NCI-H748 (cell line): ENCODE measurements at regions not wholly inside any gene's neighbourhood (a gene's known extent, or its start where the extent isn't known, plus 50 kb on each side); places are given as distances from the start of the nearest gene placed in this dataset.

Experiments used
- DNase-seq: peaks from one replicate; lab custom pipeline; 2025; ENCODE audit not compliant: unreplicated experiment; lab: John Stamatoyannopoulos, UW

GRCh38 chr2:156165742-156166141 lies 166.8 kb downstream of the NR4A2 start:
- no peak for DNase-seq

GRCh38 chr2:156164091-156164720 lies 168.3 kb downstream of the NR4A2 start:
- no peak for DNase-seq

GRCh38 chr2:156158808-156159207 lies 173.7 kb downstream of the NR4A2 start:
- no peak for DNase-seq

GRCh38 chr2:156157670-156158069 lies 174.9 kb downstream of the NR4A2 start:
- DNase-seq, result peak; percentile 10

- DNase-seq, result peak; percentile 22
Observed at GRCh38 chr2:156156580-156156979, 175.9 kb downstream of the NR4A2 start.

- DNase-seq, result no peak
Observed at GRCh38 chr2:156155319-156155718, 177.2 kb downstream of the NR4A2 start.

GRCh38 chr2:156151351-156151750 lies 181.2 kb downstream of the NR4A2 start:
- DNase-seq, result no peak

- no peak for DNase-seq
Observed at GRCh38 chr2:156147594-156148330, 184.8 kb downstream of the NR4A2 start.

GRCh38 chr2:156145976-156146375 lies 186.5 kb downstream of the NR4A2 start:
- no peak for DNase-seq

GRCh38 chr2:156145469-156145868 lies 187.1 kb downstream of the NR4A2 start:
- no peak for DNase-seq

- no peak for DNase-seq
Observed at GRCh38 chr2:156136566-156136965, 196.0 kb downstream of the NR4A2 start.

GRCh38 chr2:156134887-156135286 lies 197.6 kb downstream of the NR4A2 start:
- DNase-seq, result no peak

- DNase-seq, result no peak
Observed at GRCh38 chr2:156132941-156133340, 199.6 kb downstream of the NR4A2 start.

- no peak for DNase-seq
Observed at GRCh38 chr2:156132130-156132529, 200.4 kb downstream of the NR4A2 start.

GRCh38 chr2:156129227-156129626 lies 203.3 kb downstream of the NR4A2 start:
- no peak for DNase-seq

GRCh38 chr2:156125018-156125417 lies 207.5 kb downstream of the NR4A2 start:
- peak; percentile 8 for DNase-seq

- peak; percentile 40 for DNase-seq
Observed at GRCh38 chr2:156124458-156124857, 208.1 kb downstream of the NR4A2 start.

GRCh38 chr2:156118753-156119416 lies 213.6 kb downstream of the NR4A2 start:
- no peak for DNase-seq

GRCh38 chr2:156116113-156116512 lies 216.4 kb downstream of the NR4A2 start:
- DNase-seq, result no peak

GRCh38 chr2:156115338-156115737 lies 217.2 kb downstream of the NR4A2 start:
- DNase-seq, result no peak

GRCh38 chr2:156112323-156112722 lies 220.2 kb downstream of the NR4A2 start:
- DNase-seq, result no peak

GRCh38 chr2:156110890-156111289 lies 221.6 kb downstream of the NR4A2 start:
- DNase-seq, result peak; percentile 40
